ENCODE measurements at regions not wholly inside any gene's neighbourhood (a gene's known extent, or its start where the extent isn't known, plus 50 kb on each side); places are given as distances from the start of the nearest gene placed in this dataset.

DNA sequence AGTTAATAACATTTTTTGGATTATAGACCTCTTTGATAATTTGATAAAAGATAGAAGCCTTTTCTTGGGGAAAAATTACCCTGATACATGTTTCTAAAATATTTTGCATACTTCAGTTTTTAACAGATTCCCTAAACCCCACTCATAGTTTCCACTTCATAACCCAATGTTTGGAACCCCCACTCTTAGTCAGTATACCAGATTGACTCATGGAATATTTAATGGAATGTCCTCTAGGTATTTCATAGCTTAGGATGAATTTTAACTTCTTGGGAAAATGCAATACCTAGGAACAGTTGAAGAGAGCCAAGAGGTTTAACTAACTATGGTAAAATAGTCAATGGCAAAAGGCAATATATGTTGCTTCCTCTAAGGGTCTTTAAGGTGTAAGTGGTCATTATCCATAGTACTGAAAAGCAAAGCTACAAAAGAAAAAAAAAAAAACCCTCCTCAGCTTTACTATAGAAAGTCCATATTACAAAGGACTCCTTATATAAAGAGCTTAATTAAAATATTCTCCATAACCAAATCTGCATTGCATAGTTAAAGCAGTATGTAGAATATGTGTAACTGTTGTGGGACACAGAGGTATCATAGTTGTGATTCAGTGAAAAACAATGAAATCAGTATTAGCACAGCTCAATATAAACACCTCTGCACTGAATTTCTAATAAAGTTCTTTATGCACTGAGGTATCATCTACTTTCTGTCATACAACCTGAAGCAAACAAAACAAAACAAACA, 159.9 kb downstream of the PCDH7 start:
- no peak for DNase-seq

DNA sequence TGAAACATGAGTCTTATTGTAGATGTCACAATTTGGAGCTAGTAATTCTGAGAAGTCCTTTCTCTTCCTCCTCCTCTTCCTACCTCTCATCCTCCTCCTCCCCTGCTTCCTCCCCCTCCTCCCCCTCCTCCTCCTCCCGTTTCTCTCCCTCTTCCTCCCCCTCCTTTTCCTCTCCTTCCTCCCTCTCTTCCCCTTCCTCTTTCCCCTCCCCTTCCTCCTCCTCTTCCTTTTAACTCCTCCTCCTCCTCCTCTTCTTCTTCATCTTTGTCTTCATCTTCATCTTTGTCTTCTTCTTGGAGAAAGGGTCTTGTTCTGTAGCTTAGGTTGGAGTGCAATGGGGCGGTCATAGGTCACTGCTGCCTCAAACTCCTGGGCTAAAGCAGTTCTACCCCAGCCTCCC, 161.8 kb downstream of the PCDH7 start:
- DNase-seq, result no peak

- DNase-seq, result no peak
Observed at GRCh38 chr4:30882443-30882842, 162.3 kb downstream of the PCDH7 start.

DNA sequence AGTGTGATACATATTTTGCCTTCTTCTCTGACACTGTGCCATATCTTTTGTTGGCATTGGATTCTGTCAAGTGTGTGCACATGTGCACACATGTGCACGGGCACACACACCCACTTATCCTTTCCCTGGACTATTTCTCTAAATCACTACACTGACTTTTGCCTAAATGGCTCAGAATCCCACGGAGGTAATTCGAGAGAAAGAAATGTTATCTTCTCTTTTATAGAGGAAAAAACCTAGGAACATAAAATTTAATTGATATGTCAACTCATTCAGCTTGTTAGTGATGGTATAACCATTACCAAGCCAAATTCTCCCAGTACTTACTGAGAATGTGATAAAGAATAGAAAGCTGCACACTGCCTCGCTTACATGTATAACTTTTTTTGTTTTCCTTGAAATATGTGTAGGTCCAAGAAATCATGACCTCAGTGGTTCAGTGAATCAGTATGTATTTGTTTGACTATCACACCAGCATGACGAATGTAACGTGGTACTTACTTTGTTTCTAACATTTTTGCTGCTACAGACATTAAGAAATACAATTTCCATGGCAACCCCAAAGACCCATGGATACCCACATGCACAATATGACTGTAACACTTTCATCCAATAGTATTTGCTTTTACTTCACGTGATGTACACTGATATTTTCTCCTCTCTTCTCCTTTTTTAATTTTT, 163.0 kb downstream of the PCDH7 start:
- no peak for DNase-seq

- DNase-seq, result no peak
Observed at GRCh38 chr4:30901461-30902451, 181.6 kb downstream of the PCDH7 start.

DNA sequence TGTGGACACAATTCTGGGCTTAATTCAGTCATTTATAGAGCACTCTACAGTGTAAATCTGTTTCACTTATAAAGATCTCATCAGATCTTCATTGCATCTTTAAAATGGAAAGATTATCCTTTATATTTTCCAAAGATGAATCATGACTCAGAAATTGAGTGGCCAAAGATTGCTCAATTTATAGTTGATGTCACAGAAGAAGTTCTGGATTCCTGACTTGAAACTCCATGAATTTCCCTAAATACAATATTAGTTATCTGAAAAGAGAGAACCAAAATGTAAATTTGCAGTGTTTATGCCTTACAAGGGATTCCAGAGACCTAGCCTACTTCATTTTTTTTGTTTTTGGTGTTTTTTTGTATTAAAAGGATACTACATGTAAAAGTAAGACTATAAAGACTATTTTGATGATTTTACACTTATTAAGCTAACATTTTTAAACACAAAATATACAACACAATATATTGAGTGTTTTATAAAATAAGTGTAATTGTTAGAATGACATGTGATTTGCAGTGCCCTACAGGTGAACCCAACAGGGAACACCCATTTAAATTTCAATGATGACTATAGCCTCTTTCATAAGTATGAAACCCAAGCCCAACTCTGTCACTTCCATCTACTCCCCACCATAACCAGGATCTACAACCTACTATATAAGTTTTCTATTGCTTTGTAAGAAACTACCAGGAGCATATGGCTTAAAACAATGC, 183.5 kb downstream of the PCDH7 start:
- DNase-seq, result no peak

- DNase-seq, result no peak
Observed at GRCh38 chr4:30904215-30904555, 184.0 kb downstream of the PCDH7 start.

- DNase-seq, result no peak
Observed at GRCh38 chr4:30904588-30904987, 184.4 kb downstream of the PCDH7 start.

GRCh38 chr4:30912098-30912714, 192.0 kb downstream of the PCDH7 start:
- DNase-seq, result no peak

- no peak for DNase-seq
Observed at GRCh38 chr4:30916337-30917274, 196.4 kb downstream of the PCDH7 start.

GRCh38 chr4:30917946-30918345, 197.8 kb downstream of the PCDH7 start:
- no peak for DNase-seq

- no peak for DNase-seq
Observed at GRCh38 chr4:30919458-30919857, 199.3 kb downstream of the PCDH7 start.

- DNase-seq, result no peak
Observed at GRCh38 chr4:30920043-30920442, 199.9 kb downstream of the PCDH7 start.

GRCh38 chr4:30922625-30923024, 202.5 kb downstream of the PCDH7 start:
- no peak for DNase-seq

- DNase-seq, result no peak
Observed at GRCh38 chr4:30924495-30924894, 204.3 kb downstream of the PCDH7 start.

- DNase-seq, result no peak
Observed at GRCh38 chr4:30929649-30930048, 209.5 kb downstream of the PCDH7 start.

- DNase-seq, result no peak
Observed at GRCh38 chr4:30930276-30930675, 210.1 kb downstream of the PCDH7 start.

DNA sequence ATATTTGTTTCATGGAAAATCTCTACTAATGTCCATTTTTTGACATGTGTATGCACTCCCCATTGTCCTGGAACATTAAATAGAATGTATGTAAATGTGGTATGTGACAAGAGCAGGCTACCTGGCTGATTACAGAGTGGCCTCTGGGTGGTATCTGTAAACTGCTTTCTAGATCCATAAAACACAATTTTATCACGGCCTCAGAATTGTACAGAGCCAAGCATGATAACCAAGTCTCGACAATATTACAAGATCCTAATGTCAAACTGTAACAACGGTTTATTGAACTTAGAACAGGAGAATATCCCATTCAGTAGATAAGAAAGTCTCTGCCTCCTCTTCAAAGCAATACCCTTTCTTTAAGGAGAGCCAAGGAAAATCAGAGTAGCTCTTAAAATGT, 212.4 kb downstream of the PCDH7 start:
- DNase-seq, result no peak

DNA sequence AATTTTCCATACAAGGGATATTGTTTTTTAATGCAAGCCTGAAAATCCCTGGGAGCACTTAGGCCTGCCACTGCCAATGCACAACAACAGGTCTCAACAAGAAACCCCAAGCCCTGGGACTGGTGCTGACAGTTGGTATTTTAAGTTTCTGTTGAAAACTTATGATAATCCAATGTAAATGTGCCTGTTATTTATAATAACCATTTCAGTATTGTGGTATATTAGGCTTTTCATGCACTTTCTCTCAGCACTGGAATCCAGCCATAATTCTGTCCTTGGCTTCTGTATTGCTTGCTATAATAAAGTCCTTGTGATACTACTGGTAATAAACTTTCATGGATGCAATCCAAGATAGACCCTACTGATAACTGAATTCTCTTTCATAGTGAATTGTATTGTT, 218.9 kb downstream of the PCDH7 start:
- no peak for DNase-seq

GRCh38 chr4:30939684-30940083, 219.5 kb downstream of the PCDH7 start:
- no peak for DNase-seq

DNA sequence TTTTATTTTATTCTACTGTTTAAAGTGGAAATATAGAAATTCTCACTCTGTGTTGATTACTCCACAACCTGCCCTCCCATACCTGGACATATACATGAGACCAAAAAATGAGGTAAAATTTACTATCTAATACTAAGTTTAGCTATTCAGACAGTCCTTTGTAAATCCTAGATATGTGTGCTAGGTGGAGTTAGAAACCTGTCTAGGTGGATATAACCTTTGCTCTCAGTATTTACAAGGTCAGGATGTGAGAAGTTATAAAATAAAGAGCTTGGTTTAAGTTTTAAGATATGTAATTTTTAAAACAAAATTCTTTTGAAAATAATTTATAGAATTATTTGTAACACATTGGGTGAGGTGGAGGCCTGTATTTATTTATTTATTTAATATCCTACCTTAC, 221.5 kb downstream of the PCDH7 start:
- DNase-seq, result no peak
